Activated CD4-positive, alpha-beta memory T cell treated with anti-CD3 and anti-CD28 coated beads for 36 hours (primary cell): ENCODE measurements at regions not wholly inside any gene's neighbourhood (a gene's known extent, or its start where the extent isn't known, plus 50 kb on each side); places are given as distances from the start of the nearest gene placed in this dataset.

Experiments used
- CTCF ChIA-PET: fragments of 350-600 bp; sonication (Branson Sonifier 250); formaldehyde crosslinking; loops from one replicate; lab custom pipeline; 2021; ENCODE audit warnings: antibody characterized with exemption, inconsistent platforms; lab: Charles Lee
- POLR2A ChIA-PET: fragments of 350-600 bp; sonication (Branson Sonifier 250); formaldehyde crosslinking; loops from one replicate; lab custom pipeline; 2021; ENCODE audit warnings: antibody characterized with exemption; lab: Charles Lee
- DNase-seq: peaks from one replicate; pipeline ENCODE4 v3.0.0-alpha.2; 2020
- H3K27ac Mint-ChIP-seq: one replicate; pipeline ENCODE4 v1.8.0; 2021; ENCODE audit warnings: mixed read lengths
- H3K27me3 Mint-ChIP-seq: one replicate; pipeline ENCODE4 v1.8.0; 2021; ENCODE audit warnings: mixed read lengths
- H3K36me3 Mint-ChIP-seq: one replicate; pipeline ENCODE4 v1.8.0; 2021; ENCODE audit warnings: mixed read lengths
- H3K4me1 Mint-ChIP-seq: one replicate; pipeline ENCODE4 v1.8.0; 2021; ENCODE audit warnings: low read depth, mixed read lengths
- H3K4me3 Mint-ChIP-seq: one replicate; pipeline ENCODE4 v1.8.0; 2021; ENCODE audit warnings: mild to moderate bottlenecking, mixed read lengths
- H3K9me3 Mint-ChIP-seq: one replicate; pipeline ENCODE4 v1.8.0; 2021; ENCODE audit warnings: mixed read lengths
- intact Hi-C: fragments of 100-400 bp; cut with micrococcal nuclease; formaldehyde crosslinking; loops from one replicate; pipeline ENCODE4 v1.15.1; 2023

DNA sequence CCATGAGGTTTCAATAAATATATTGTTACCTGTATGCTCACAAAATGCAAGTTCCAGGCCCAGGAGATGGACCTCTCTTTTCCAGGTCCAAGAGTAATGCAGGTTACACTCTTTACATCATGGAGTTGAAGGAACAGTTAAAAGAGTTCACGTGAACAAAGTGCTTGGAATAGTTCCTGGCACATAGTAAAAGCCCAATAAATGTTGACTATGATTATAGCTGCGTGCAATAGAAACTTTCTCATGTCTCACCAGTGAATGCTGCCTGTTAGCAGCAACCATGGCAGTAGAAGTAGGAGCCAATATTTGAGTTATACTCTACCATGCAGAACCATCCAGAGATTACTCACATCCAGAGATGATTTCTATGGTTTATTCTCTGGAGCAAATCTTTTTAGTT, 707.5 kb downstream of the DHX35 start:
- CTCF ChIA-PET = no interaction called here
- Mint-ChIP-seq H3K9me3 (no peaks in the 10 kb centered on the region), H3K4me3 (no peak overlapping the region), H3K27me3 (no peaks in the 10 kb centered on the region), H3K36me3 (no peaks in the 10 kb centered on the region), H3K27ac (no peak overlapping the region), H3K4me1 (no peaks in the 10 kb centered on the region)
- POLR2A ChIA-PET = no interaction called here
- DNase-seq = no peak
- intact Hi-C loops = no loop called here

DNA sequence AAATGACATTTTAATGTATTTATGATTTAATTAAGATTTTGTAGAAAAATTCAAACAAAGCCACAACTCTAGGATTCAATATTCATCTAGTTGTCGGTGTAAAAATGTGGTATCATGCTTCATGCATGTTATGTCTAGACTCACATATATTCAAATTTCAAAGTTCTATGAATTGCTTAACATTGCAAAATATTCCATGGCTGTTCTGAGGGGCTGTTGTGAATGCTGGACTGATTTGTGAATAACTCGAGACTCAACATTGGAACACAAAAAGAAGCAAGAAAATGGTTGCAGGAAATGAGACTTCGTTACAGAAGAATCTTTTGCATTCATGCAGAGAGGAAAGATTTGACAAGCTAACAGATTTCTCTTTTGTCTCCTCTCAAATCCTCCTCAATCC, 705.9 kb downstream of the DHX35 start:
- no peaks in the 10 kb centered on the region for H3K4me1 Mint-ChIP-seq
- H3K4me3 Mint-ChIP-seq = no peak overlapping the region

GRCh38 chr20:39661833-39662232, 699.7 kb downstream of the DHX35 start:
- Mint-ChIP-seq H3K9me3 (no peaks in the 10 kb centered on the region), H3K4me1 (no peaks in the 10 kb centered on the region), H3K27ac (no peak overlapping the region), H3K27me3 (no peaks in the 10 kb centered on the region), H3K36me3 (no peaks in the 10 kb centered on the region), H3K4me3 (no peak overlapping the region)
- ChIA-PET CTCF (no interaction called here), POLR2A (no interaction called here)
- intact Hi-C loops = no loop called here
- DNase-seq = no peak

More for the DNA sequence above, 705.9 kb downstream of the DHX35 start:
- ChIA-PET CTCF (no interaction called here), POLR2A (no interaction called here)
- H3K27me3 Mint-ChIP-seq = no peaks in the 10 kb centered on the region
- H3K36me3 Mint-ChIP-seq = no peaks in the 10 kb centered on the region
- H3K9me3 Mint-ChIP-seq = no peaks in the 10 kb centered on the region
- H3K27ac Mint-ChIP-seq = no peak overlapping the region
- intact Hi-C loops = no loop called here
- no peak for DNase-seq

- no peak for DNase-seq
- POLR2A ChIA-PET = no interaction called here
- Mint-ChIP-seq H3K9me3 (no peaks in the 10 kb centered on the region), H3K36me3 (no peaks in the 10 kb centered on the region), H3K27ac (no peak overlapping the region), H3K4me1 (no peaks in the 10 kb centered on the region), H3K27me3 (no peaks in the 10 kb centered on the region), H3K4me3 (no peak overlapping the region)
- intact Hi-C loops = no loop called here
- CTCF ChIA-PET = no interaction called here
Measured at GRCh38 chr20:39660965-39661364, 698.8 kb downstream of the DHX35 start.

DNA sequence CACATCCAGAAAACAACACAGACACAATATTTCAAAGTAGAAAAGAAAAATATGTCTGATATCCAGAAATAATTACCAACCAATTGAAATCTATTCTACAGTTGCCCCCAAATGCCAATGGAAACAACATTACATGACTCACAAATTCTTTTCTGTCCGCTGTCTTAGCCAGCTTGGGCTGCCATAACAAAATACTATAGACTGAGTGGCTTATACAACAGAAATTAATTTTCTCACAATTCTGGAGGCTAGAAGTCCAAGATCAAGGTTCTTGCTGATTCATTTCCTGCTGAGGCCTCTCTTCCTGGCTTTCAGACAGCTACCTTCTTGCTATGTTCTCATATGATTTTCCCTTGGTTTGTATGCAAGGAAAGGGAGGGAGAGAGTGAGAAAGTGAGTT, 698.1 kb downstream of the DHX35 start:
- no peaks in the 10 kb centered on the region for H3K9me3 Mint-ChIP-seq
- H3K27me3 Mint-ChIP-seq = no peaks in the 10 kb centered on the region
- POLR2A ChIA-PET = no interaction called here
- intact Hi-C loops = no loop called here
- no peak overlapping the region for H3K27ac Mint-ChIP-seq
- no peaks in the 10 kb centered on the region for H3K4me1 Mint-ChIP-seq
- CTCF ChIA-PET = no interaction called here
- DNase-seq = no peak
- no peaks in the 10 kb centered on the region for H3K36me3 Mint-ChIP-seq
- no peak overlapping the region for H3K4me3 Mint-ChIP-seq

DNA sequence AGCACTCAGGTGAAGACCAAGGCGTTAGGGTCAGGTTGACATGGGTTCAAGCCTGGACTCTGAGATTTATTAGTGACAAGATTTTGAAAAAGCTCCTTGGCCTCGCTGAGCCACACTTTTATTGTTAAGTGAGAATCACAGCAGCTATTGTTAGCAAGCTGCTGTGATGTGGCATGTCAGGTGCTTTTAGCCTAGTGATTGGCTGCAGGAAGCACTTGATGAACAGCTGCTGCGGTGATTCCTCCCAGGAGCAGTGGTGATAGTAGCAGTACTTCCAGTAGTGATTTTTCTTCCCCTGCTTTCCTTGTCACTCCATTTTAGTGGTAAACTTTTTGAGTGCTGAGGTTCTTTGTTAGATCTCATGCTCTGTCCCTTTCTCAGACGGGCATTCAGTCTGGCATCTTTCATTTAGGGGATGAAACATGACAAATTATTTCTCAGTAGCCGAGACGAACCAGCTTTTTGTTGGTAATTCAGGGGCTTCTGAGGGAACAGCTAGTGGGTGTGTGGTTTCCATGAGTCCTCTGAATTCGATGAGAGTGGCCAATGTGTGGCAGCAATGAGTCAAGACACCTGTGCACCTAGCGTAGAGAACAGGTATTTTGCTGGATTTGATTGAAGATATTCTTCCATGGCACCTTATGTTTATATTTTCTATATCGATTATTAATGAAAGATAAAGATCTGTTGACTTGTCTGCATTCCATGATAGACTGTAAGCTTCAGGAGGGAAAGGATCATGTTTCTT, 696.7 kb downstream of the DHX35 start:
- POLR2A ChIA-PET = no interaction called here
- CTCF ChIA-PET = no interaction called here
- DNase-seq = no peak
- Mint-ChIP-seq H3K27me3 (no peaks in the 10 kb centered on the region), H3K9me3 (no peaks in the 10 kb centered on the region), H3K4me3 (no peak overlapping the region), H3K36me3 (no peaks in the 10 kb centered on the region), H3K27ac (no peak overlapping the region), H3K4me1 (no peaks in the 10 kb centered on the region)
- intact Hi-C loops = no loop called here

GRCh38 chr20:39654171-39654570, 692.0 kb downstream of the DHX35 start:
- H3K27me3 Mint-ChIP-seq = peaks cover 3% of the 10 kb centered on the region
- H3K36me3 Mint-ChIP-seq = no peaks in the 10 kb centered on the region
- DNase-seq = no peak
- H3K4me1 Mint-ChIP-seq = no peaks in the 10 kb centered on the region
- CTCF ChIA-PET = no interaction called here
- intact Hi-C loops = no loop called here
- no peak overlapping the region for H3K27ac Mint-ChIP-seq
- POLR2A ChIA-PET = interaction anchor here (0.7 kb wide), 1 partner anchor 317 kb away, joined by 3 read pairs; no protein-coding TSS in a partner anchor
- no peak overlapping the region for H3K4me3 Mint-ChIP-seq
- no peaks in the 10 kb centered on the region for H3K9me3 Mint-ChIP-seq

DNA sequence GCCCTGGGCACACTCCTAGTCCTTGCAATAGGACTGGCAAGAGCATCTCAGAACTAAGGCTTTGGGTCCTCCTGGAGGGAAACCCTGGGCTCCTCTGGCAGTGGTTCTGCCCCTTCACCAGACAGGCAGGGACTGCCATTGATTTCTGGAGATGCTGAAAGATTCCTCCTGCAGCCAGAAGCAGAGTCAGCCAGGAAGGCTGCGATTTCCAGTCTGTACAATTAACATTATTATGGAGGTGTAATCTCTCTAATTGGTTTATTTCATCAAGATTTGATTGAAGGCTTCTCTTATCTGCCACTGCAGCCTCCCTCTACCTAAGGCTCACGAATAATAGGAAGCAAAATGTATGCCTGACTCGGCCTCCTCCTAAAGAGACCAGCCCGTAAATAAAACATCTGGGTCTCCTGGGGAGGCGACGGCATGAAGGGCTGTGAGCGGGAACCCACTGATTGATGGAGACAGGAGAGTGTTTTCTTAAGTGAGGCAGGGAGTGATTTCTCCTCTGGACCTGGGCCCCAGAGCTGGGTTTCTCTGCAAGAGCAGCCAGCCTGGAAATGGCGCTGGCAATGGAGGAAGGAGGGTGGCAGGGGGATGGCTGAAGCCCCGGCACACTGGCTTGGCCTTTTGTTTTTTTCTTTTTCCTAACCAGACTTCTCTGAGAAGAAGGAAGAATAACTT, 689.6 kb downstream of the DHX35 start:
- Mint-ChIP-seq H3K9me3 (no peaks in the 10 kb centered on the region), H3K4me3 (no peak overlapping the region), H3K27me3 (peaks cover 3% of the 10 kb centered on the region), H3K27ac (no peak overlapping the region), H3K4me1 (no peaks in the 10 kb centered on the region), H3K36me3 (no peaks in the 10 kb centered on the region)
- POLR2A ChIA-PET = no interaction called here
- intact Hi-C loops = no loop called here
- CTCF ChIA-PET = no interaction called here
- no peak for DNase-seq

GRCh38 chr20:39646874-39647413, 684.8 kb downstream of the DHX35 start:
- no peak for DNase-seq
- Mint-ChIP-seq H3K36me3 (no peaks in the 10 kb centered on the region), H3K27me3 (no peaks in the 10 kb centered on the region), H3K9me3 (no peaks in the 10 kb centered on the region), H3K27ac (no peak overlapping the region), H3K4me3 (no peak overlapping the region), H3K4me1 (no peaks in the 10 kb centered on the region)
- intact Hi-C loops = no loop called here
- CTCF ChIA-PET = no interaction called here
- POLR2A ChIA-PET = no interaction called here

- Mint-ChIP-seq H3K4me1 (no peaks in the 10 kb centered on the region), H3K27me3 (no peaks in the 10 kb centered on the region), H3K4me3 (no peak overlapping the region), H3K9me3 (no peaks in the 10 kb centered on the region), H3K36me3 (no peaks in the 10 kb centered on the region), H3K27ac (no peak overlapping the region)
- intact Hi-C loops = no loop called here
- POLR2A ChIA-PET = no interaction called here
- CTCF ChIA-PET = no interaction called here
- no peak for DNase-seq
Measured at GRCh38 chr20:39645131-39645530, 683.0 kb downstream of the DHX35 start.

DNA sequence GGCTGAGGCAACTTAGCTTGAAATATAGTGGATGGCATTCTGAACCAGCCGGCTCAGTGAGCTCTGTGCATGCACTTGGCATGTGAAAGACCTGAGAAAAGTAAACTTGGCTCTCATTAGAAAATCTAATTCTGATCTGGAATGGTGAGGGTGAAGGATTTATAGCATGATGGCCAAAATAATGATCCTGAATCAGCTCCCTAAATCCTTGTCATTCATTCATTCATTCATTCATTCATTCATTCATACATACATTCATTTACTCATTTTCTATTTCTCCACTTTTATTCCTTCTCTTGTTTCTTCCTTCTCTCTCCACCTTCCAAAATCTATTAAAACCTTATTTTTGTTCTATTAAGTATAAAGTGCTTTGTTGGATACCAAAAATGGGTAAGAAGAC, 681.1 kb downstream of the DHX35 start:
- POLR2A ChIA-PET = no interaction called here
- H3K9me3 Mint-ChIP-seq = no peaks in the 10 kb centered on the region
- no peaks in the 10 kb centered on the region for H3K4me1 Mint-ChIP-seq
- intact Hi-C loops = no loop called here
- H3K36me3 Mint-ChIP-seq = no peaks in the 10 kb centered on the region
- DNase-seq = no peak
- H3K4me3 Mint-ChIP-seq = no peak overlapping the region
- H3K27ac Mint-ChIP-seq = no peak overlapping the region
- H3K27me3 Mint-ChIP-seq = no peaks in the 10 kb centered on the region
- CTCF ChIA-PET = no interaction called here

DNA sequence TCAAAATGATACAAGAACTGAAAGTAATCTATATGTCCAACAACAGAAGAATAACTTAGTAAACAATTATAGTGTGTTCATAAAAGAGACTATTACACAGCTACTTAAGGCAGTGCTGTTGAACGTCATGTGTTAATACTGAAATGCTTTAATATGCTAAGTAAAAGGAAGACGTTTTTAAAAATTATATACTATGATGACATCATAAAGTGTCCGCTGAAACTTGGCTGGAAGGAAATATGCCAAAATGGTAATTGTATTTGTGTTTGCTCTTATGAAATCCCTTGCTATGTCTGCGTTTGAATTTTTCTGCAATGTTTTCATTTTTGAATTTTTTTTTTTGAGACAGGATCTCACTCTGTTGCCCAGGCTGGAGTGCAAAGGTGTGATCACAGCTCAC, 679.3 kb downstream of the DHX35 start:
- Mint-ChIP-seq H3K27ac (no peak overlapping the region), H3K9me3 (no peaks in the 10 kb centered on the region), H3K4me1 (no peaks in the 10 kb centered on the region), H3K36me3 (no peaks in the 10 kb centered on the region), H3K4me3 (no peak overlapping the region), H3K27me3 (no peaks in the 10 kb centered on the region)
- intact Hi-C loops = no loop called here
- ChIA-PET POLR2A (no interaction called here), CTCF (no interaction called here)
- no peak for DNase-seq

DNA sequence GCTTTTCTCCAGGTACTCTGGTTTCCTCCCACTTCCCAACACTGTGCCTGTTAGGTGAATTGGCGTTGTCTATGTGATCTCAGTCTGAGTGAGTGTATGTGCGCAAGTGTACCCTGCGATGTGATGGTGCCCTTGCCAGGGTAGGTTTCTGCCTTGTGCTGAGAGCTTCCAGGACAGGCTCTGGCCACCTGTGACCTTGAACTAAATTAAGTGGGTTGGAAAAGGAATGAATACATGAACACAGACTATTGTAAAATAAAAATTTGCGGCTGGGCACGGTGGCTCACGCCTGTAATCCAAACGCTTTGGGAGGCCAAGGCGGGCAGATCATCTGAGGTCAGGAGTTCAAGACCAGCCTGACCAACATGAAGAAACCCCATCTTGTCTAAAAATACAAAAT, 678.0 kb downstream of the DHX35 start:
- H3K27me3 Mint-ChIP-seq = no peaks in the 10 kb centered on the region
- H3K36me3 Mint-ChIP-seq = no peaks in the 10 kb centered on the region
- no peaks in the 10 kb centered on the region for H3K9me3 Mint-ChIP-seq
- no peak for DNase-seq
- no peak overlapping the region for H3K27ac Mint-ChIP-seq
- intact Hi-C loops = no loop called here
- H3K4me3 Mint-ChIP-seq = no peak overlapping the region
- ChIA-PET CTCF (no interaction called here), POLR2A (no interaction called here)
- no peaks in the 10 kb centered on the region for H3K4me1 Mint-ChIP-seq
